HG02759 (cell line): ENCODE measurements at regions not wholly inside any gene's neighbourhood (a gene's known extent, or its start where the extent isn't known, plus 50 kb on each side); places are given as distances from the start of the nearest gene placed in this dataset.
"Not testable (repeated sequence)": the region's sequence is repeated elsewhere in the genome, so short reads cannot be mapped to it uniquely, and the experiment has no call there.

Experiments used
- ATAC-seq: cut with Tn5 transposase; IDR thresholded peaks from one replicate; pipeline ENCODE4 v1.9.1; 2021; ENCODE audit warnings: mild to moderate bottlenecking, moderate library complexity; ENCODE audit not compliant: unreplicated experiment

GRCh38 chr2:107542314-107542740 lies 284.4 kb upstream of the RGPD4 start:
- no peak for ATAC-seq

GRCh38 chr2:107543793-107544192 lies 282.9 kb upstream of the RGPD4 start:
- no peak for ATAC-seq

- ATAC-seq, result no peak
Observed at GRCh38 chr2:107545066-107545465, 281.6 kb upstream of the RGPD4 start.

GRCh38 chr2:107545851-107546250 lies 280.8 kb upstream of the RGPD4 start:
- ATAC-seq, result no peak

- no peak for ATAC-seq
Observed at GRCh38 chr2:107548216-107548615, 278.5 kb upstream of the RGPD4 start.

- no peak for ATAC-seq
Observed at GRCh38 chr2:107553046-107553445, 273.6 kb upstream of the RGPD4 start.

- ATAC-seq, result no peak
Observed at GRCh38 chr2:107553539-107553938, 273.2 kb upstream of the RGPD4 start.

GRCh38 chr2:107556038-107556627 lies 270.6 kb upstream of the RGPD4 start:
- no peak for ATAC-seq

GRCh38 chr2:107558295-107558694 lies 268.4 kb upstream of the RGPD4 start:
- no peak for ATAC-seq

GRCh38 chr2:107569496-107569895 lies 257.2 kb upstream of the RGPD4 start:
- ATAC-seq, result no peak

GRCh38 chr2:107570876-107571275 lies 255.8 kb upstream of the RGPD4 start:
- ATAC-seq, result no peak

GRCh38 chr2:107572890-107573289 lies 253.8 kb upstream of the RGPD4 start:
- not testable (repeated sequence) for ATAC-seq

- no peak for ATAC-seq
Observed at GRCh38 chr2:107576991-107577390, 249.7 kb upstream of the RGPD4 start.

GRCh38 chr2:107582487-107582886 lies 244.2 kb upstream of the RGPD4 start:
- ATAC-seq, result no peak

GRCh38 chr2:107584577-107584976 lies 242.1 kb upstream of the RGPD4 start:
- ATAC-seq, result no peak

- ATAC-seq, result no peak
Observed at GRCh38 chr2:107585851-107586250, 240.8 kb upstream of the RGPD4 start.

GRCh38 chr2:107588181-107588580 lies 238.5 kb upstream of the RGPD4 start:
- ATAC-seq, result no peak

GRCh38 chr2:107589079-107589491 lies 237.6 kb upstream of the RGPD4 start:
- no peak for ATAC-seq

- no peak for ATAC-seq
Observed at GRCh38 chr2:107591561-107592279, 235.0 kb upstream of the RGPD4 start.

- ATAC-seq, result no peak
Observed at GRCh38 chr2:107592280-107592624, 234.4 kb upstream of the RGPD4 start.

GRCh38 chr2:107595285-107595684 lies 231.4 kb upstream of the RGPD4 start:
- no peak for ATAC-seq

GRCh38 chr2:107595749-107596148 lies 230.9 kb upstream of the RGPD4 start:
- ATAC-seq, result no peak

- no peak for ATAC-seq
Observed at GRCh38 chr2:107597507-107597906, 229.2 kb upstream of the RGPD4 start.
